ENCODE measurements at regions not wholly inside any gene's neighbourhood (a gene's known extent, or its start where the extent isn't known, plus 50 kb on each side); places are given as distances from the start of the nearest gene placed in this dataset.
"Not testable (repeated sequence)": the region's sequence is repeated elsewhere in the genome, so short reads cannot be mapped to it uniquely, and the experiment has no call there.

DNA sequence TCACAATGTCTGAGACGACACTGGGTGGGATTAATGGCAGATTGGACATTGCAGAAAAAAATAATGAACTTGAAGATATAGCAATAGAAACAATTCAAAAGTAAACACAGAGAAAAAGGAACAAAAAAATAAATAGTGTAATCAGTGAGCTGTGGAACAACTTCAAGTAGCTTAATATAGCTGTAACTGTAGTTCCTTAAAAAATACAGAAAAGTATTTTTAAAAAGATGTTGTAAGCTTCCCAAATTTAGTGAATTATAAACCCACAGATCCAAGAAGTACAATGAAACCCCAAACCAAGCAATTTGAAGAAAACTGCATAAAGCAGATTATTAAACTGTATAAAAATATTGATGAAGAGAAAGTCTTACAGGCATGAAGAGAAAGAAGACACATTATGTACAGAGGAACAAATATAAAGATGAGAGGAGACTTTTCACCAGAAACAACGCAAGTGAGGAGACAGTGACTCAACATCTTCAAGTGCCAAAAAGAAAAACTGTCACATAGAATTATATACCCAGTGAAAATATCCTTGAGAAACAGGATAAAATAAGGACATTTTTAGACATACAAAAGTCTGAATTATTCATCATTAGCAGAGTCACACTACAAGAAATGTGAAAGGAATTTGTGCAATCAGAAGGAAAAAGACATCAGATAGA lies 176.4 kb downstream of the NFKBIZ start:
- H3K4me3 ChIP-seq: no peak overlapping the region
- no peaks in the 10 kb centered on the region for H3K36me3 ChIP-seq
- 0 out of 2 replicates have a peak, but pooled peaks cover 10% of the 10 kb centered on the region for H3K4me1 ChIP-seq
- no peaks in the 10 kb centered on the region for H3K9me3 ChIP-seq (replicated peaks)
- H3K27me3 ChIP-seq: no peaks in the 10 kb centered on the region
- no peak for DNase-seq
- no peak overlapping the region for H3K27ac ChIP-seq

DNA sequence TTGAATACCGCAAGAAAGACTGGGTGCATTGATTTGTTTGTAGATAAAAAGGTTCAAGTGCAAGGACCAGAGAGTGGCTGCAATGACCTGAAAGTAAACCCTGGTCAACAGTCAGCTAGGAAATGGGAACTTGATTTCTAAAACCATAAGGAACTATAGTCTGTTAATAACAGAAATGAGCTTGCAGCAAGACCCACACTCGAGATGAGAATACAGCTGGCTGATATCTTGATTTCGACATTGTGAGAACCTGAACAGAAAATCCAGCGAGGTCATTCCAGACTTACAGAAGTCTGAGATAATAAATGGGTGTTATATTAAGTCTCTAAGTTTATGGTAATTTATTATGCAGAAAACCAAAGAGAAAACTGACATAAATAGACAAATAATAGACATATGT lies 177.3 kb downstream of the NFKBIZ start:
- 0 out of 2 replicates have a peak, but pooled peaks cover 10% of the 10 kb centered on the region for H3K4me1 ChIP-seq
- no peaks in the 10 kb centered on the region for H3K27me3 ChIP-seq
- DNase-seq: no peak
- no peaks in the 10 kb centered on the region for H3K36me3 ChIP-seq
- no peaks in the 10 kb centered on the region for H3K9me3 ChIP-seq (replicated peaks)
- no peak overlapping the region for H3K27ac ChIP-seq
- no peak overlapping the region for H3K4me3 ChIP-seq

DNA sequence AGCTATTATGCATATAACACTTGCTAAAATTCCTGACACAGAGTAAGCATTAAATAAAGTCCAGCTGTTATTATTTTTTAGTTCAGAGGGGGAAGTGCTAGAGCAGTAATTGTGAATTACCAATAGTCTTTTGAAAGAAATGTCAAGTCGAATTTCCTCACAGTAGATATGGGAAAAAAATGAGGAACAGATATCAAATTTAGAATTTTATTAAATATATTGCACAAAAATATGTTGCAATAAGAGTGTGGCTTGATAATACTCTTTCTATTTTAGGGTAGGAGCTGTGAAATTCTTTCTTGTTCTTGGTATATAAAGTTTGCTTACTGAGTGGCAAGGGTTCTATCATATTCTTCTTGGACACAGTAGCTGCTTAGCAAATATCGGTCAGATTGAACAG lies 181.3 kb downstream of the NFKBIZ start:
- Histone ChIP-seq H3K36me3 (no peaks in the 10 kb centered on the region), H3K4me3 (no peak overlapping the region), H3K27me3 (no peaks in the 10 kb centered on the region), H3K27ac (no peak overlapping the region), H3K4me1 (0 out of 2 replicates have a peak, but pooled peaks cover 10% of the 10 kb centered on the region), H3K9me3 (replicated peaks) (no peaks in the 10 kb centered on the region)
- no peak for DNase-seq

DNA sequence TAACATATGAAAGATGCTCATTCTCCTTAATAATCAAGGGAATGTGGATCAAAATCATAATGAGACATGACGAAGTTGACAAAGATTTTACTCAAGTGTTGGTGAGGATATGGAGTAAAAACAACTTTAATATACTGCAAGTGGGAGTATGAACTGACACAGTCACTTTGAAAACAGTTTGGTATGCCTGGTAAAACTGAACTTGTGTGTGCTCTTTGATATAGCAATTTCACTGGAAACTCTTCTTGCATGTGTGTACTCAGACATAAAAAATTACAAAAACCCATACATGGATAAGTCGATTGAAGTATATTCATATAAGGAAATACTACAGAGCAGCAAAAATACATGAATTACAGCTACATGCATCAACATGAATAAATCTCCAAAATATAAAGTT lies 182.5 kb downstream of the NFKBIZ start:
- Histone ChIP-seq H3K36me3 (no peaks in the 10 kb centered on the region), H3K4me3 (no peak overlapping the region), H3K27ac (no peak overlapping the region), H3K9me3 (replicated peaks) (no peaks in the 10 kb centered on the region), H3K4me1 (0 out of 2 replicates have a peak, but pooled peaks cover 10% of the 10 kb centered on the region), H3K27me3 (no peaks in the 10 kb centered on the region)
- no peak for DNase-seq

DNA sequence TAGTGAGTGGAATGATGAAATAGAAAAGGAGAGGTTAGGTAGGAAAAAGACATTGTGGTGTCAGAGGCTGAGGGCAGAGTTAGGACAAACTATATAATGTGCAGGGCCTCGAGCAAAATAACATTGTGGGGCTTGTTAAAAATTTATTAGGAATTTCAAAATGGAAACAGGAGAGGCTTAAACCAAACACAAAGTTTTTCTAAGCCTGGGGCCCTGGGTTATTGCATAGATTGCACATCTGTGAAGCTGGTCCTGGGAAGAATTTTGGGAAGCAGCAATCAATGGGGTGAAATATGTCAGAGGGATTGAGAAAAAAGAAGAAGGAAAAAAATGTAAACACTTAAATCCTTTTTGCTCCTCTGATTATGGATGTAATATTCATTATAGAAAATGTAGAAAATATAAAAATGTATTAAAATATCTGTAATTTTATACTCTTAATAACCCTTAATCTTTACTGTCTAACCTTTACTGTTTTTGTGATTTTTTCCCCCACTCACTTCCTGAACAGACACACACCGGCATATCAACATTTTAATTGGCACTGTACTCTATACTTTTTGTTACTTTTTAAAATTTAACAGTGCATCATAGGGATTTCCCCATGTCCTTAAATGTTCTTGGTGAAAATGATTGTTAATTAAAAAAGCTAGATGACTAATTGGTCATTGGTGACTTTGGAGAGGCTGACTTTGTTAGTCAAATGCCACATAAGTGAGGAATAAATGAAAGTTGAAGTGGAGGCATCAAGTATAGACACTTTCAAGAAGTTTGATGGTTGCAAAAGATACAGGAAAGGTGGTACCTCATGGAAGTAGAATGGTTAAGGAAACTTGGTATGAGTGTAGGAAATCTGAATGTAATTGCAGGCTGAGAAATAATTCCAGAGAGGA lies 183.4 kb downstream of the NFKBIZ start:
- no peak overlapping the region for H3K27ac ChIP-seq
- H3K27me3 ChIP-seq: no peaks in the 10 kb centered on the region
- H3K9me3 ChIP-seq (replicated peaks): no peaks in the 10 kb centered on the region
- H3K36me3 ChIP-seq: no peaks in the 10 kb centered on the region
- 0 out of 2 replicates have a peak, but pooled peaks cover 9% of the 10 kb centered on the region for H3K4me1 ChIP-seq
- no peak for DNase-seq
- no peak overlapping the region for H3K4me3 ChIP-seq

DNA sequence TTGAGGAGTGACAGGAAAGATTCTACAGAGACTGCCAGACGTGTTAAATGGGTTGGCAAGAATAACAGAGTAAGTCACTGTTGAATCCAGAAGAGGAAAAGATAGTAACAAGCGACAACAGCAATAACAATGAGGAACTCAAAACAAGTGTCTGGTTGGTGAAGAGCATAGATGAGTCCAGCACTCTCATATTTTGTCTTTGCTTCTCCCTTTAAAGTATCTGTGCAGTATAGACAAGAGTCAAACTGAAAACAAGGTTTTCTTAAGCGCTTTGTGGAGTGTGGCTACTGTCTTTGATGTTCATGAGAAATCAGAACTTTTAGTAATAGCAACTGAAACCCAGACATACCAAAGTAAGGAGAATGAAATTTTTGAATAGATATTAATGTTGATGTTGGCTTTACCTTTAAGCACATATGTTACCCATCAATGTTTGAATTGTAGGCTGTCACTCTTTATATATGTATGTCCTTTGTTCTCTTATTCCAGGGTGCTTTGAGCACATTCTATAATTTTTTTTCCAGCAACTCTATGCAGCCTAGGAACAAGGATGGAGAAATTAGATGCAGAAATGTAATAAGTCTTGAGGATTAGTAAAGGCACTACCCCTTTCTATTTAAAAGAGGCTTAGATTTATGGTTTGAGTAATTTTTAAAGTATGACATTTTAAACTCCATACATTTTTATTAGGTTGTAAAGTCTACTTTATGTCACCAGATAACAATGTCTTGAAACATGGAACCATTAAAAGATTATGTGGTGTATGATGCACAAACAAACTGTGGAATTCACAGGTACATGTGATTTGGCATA lies 185.5 kb downstream of the NFKBIZ start:
- Histone ChIP-seq H3K4me3 (no peak overlapping the region), H3K36me3 (no peaks in the 10 kb centered on the region), H3K27me3 (no peaks in the 10 kb centered on the region), H3K27ac (no peak overlapping the region), H3K9me3 (replicated peaks) (peaks cover 4% of the 10 kb centered on the region; the same call in 1 of the 2 replicates), H3K4me1 (0 out of 2 replicates have a peak, but pooled peaks cover 1% of the 10 kb centered on the region)
- DNase-seq: no peak

DNA sequence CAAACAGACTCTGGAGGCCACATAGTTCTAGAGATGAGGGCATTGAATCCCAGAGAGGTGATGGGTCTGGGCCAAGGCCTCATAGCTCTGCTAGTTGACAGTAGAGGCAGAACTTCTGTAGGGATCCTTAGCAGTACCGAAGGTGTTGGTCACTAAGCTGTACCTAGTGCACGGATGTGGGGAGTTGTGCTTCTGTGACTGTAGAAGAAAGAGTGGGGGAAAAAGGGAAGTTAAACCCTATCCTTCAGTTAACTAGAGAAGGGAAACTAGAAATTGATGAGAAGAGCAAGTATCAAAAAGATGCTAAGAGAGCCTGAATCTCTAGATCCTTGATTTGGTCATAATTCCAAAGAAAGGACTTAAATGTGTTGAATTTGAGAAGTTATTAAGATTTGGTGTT lies 186.7 kb downstream of the NFKBIZ start:
- no peaks in the 10 kb centered on the region for H3K36me3 ChIP-seq
- H3K27me3 ChIP-seq: no peaks in the 10 kb centered on the region
- H3K9me3 ChIP-seq (replicated peaks): peaks cover 7% of the 10 kb centered on the region; the same call in 1 of the 2 replicates
- no peak overlapping the region for H3K27ac ChIP-seq
- no peak for DNase-seq
- no peaks in the 10 kb centered on the region for H3K4me1 ChIP-seq
- no peak overlapping the region for H3K4me3 ChIP-seq

DNA sequence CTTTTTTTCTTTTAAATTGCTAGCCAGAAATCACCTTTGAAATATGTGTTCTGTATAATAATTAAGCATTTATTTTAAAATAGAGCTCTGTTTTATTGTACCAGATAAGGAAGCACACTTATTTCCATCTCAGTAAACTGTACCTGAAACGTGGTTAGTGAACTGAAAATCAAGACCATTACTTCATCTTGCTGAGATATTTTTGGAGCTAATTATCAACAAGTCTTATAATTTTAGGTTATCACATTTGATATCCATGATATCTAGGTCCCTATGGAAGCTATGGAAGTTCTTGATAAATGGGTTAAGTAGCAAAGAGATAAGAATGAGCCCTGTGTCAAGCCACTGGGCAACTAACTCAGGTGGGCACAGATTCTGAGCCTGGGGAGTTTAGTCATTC lies 187.2 kb downstream of the NFKBIZ start:
- no peak for DNase-seq
- Histone ChIP-seq H3K27ac (no peak overlapping the region), H3K9me3 (replicated peaks) (peaks cover 7% of the 10 kb centered on the region; the same call in 1 of the 2 replicates), H3K4me3 (no peak overlapping the region), H3K4me1 (no peaks in the 10 kb centered on the region), H3K36me3 (no peaks in the 10 kb centered on the region), H3K27me3 (no peaks in the 10 kb centered on the region)

DNA sequence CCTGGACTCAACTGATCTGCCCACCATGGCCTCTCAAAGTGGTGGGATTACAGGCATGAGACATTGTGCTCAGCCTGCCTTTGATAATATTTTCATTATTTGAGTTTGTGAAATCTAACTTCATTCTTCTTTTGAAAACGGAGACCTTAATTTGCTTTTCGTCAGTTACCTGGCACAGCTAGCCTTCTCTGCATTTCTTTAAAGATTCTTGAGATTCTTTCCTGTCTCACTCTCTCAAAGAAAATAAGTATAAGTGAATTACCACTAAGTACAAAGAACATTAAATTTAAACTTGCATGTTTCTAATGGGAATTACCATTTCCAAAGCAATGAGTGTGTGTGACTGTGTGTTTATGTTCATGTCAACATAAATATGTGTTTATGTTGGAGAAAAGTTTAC lies 187.9 kb downstream of the NFKBIZ start:
- Histone ChIP-seq H3K27ac (no peak overlapping the region), H3K9me3 (replicated peaks) (peaks cover 7% of the 10 kb centered on the region; the same call in 1 of the 2 replicates), H3K27me3 (no peaks in the 10 kb centered on the region), H3K4me3 (no peak overlapping the region), H3K4me1 (no peaks in the 10 kb centered on the region), H3K36me3 (no peaks in the 10 kb centered on the region)
- no peak for DNase-seq

DNA sequence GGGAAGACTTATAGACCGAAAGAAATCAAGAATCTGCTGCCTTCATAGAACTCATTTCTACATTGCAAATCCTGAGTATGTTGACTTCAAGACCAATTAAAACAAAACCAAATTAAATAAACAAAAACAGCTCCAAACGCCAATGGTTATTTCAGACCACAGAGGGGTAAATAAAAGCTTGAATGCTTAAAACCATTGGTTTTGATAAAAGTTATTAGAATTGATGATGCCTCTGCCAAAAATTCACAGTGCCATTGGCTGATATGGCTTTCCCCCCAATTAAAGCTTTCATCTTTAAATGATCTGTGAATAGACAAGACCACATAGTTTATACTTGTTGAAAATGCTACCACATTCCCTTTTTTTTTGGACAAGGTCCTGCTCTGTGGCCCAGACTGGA lies 188.5 kb downstream of the NFKBIZ start:
- no peaks in the 10 kb centered on the region for H3K27me3 ChIP-seq
- H3K4me1 ChIP-seq: no peaks in the 10 kb centered on the region
- no peak overlapping the region for H3K4me3 ChIP-seq
- no peak for DNase-seq
- peaks cover 7% of the 10 kb centered on the region; the same call in 1 of the 2 replicates for H3K9me3 ChIP-seq (replicated peaks)
- no peak overlapping the region for H3K27ac ChIP-seq
- H3K36me3 ChIP-seq: no peaks in the 10 kb centered on the region

DNA sequence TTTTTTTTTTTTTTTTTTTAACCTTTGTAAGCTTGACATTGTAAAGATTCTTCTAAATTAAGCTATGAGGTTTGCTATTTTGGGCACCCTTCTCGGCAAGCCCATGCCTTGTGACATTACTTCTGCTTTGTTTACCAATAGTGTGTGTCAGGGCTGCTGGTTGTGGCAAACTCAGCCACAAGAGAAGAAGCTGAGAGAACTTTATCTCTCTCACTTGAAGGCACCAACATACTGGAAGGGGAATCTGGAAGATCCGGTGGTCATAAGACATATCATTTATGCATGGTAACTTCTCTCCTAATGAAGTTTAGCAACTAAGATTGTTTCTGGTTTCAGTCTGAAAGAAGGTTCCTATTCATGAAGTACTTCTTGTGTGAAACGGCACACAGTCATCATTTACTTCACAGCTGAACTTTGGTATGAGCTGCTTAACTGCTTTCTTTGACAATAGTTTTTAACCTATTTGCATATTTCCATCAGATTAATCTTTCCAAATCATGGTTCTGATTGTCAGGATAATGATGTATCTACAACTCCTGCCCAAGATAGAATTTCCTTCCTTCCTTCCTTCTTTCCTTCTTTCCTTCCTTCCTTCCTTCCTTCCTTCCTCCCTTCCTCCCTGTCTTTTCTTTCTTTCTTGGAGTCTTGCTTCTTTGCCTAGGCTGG lies 189.3 kb downstream of the NFKBIZ start:
- Histone ChIP-seq H3K9me3 (replicated peaks) (peaks cover 7% of the 10 kb centered on the region; the same call in 1 of the 2 replicates), H3K36me3 (no peaks in the 10 kb centered on the region), H3K4me1 (no peaks in the 10 kb centered on the region), H3K4me3 (no peak overlapping the region), H3K27me3 (no peaks in the 10 kb centered on the region), H3K27ac (no peak overlapping the region)
- DNase-seq: no peak

DNA sequence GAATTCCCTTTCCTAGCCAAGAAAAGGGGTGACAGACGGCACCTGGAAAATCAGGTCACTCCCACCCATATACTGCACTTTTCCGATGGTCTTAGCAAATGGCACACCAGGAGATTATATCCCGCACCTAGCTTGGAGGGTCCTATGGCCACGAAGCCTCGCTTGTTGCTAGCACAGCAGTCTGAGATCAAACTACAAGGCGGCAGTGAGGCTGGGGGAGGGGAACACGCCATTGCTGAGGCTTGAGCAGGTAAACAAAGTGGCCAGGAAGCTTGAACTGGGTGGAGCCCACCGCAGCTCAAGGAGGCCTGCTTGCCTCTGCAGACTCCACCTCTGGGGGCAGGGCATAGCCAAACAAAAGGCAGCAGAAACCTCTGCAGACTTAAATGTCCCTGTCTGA lies 190.8 kb downstream of the NFKBIZ start:
- H3K36me3 ChIP-seq; H3K4me1 ChIP-seq; H3K27me3 ChIP-seq; H3K9me3 ChIP-seq (replicated peaks); H3K4me3 ChIP-seq; H3K27ac ChIP-seq; DNase-seq: not testable (repeated sequence)

DNA sequence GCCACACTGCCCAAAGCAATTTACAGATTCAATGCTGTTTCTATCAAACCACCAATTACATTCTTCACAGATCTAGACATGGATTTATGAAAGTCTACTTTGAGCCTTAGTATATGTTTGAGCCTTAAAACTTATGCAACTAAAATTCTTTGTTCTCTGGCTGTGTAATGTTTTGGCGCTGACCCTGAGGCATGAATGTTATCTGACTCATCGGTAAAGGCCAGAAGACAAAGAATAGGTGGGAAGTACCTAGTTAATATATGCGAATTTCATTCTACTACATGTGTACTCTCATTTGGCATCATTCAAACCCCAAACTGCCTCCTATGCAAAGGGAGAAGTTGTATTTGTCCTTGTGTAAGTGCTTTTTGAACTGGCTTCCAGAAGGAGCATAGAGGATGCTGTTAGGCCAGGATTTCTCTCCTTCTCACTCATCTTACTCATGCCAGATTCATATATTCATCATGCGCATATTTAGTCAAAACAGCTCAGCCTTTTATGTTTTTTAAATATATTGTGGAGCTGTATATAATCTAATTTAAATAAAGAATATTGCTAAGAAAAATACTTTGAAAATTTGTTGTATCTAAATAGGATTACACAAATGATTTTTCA lies 204.2 kb downstream of the NFKBIZ start:
- no peak overlapping the region for H3K4me3 ChIP-seq
- no peak overlapping the region for H3K27ac ChIP-seq
- H3K9me3 ChIP-seq (replicated peaks): peaks cover 10% of the 10 kb centered on the region
- no peaks in the 10 kb centered on the region for H3K27me3 ChIP-seq
- no peaks in the 10 kb centered on the region for H3K4me1 ChIP-seq
- no peaks in the 10 kb centered on the region; the same call in 1 of the 2 replicates for H3K36me3 ChIP-seq
- DNase-seq: no peak
